DND-41 (cell line): ENCODE measurements at regions not wholly inside any gene's neighbourhood (a gene's known extent, or its start where the extent isn't known, plus 50 kb on each side); places are given as distances from the start of the nearest gene placed in this dataset.

Experiments used
- ATAC-seq: fragments of 200-7000 bp; cut with Tn5 transposase; 3 replicates; pipeline ENCODE4 v1.9.1; 2021; ENCODE audit warnings: low read depth; ENCODE audit not compliant: insufficient read depth
- DNase-seq: peaks from one replicate; pipeline ENCODE4 v3.0.0-alpha.2; 2020
- H2AFZ ChIP-seq: 2 replicates; pipeline ENCODE4 v1.6.0; 2012; ENCODE audit warnings: low read depth, low read length
- H3K27ac ChIP-seq: 2 replicates; pipeline ENCODE4 v1.5.1; 2012; ENCODE audit warnings: low read length, inconsistent platforms
- H3K27me3 ChIP-seq: fragments of 200-600 bp; sonication (generic); 2 replicates; pipeline ENCODE4 v1.6.0; 2012; ENCODE audit warnings: low read length, mild to moderate bottlenecking, inconsistent platforms; ENCODE audit not compliant: insufficient read depth, poor library complexity
- H3K36me3 ChIP-seq: 2 replicates; pipeline ENCODE4 v1.5.1; 2012; ENCODE audit warnings: low read length, inconsistent platforms; ENCODE audit not compliant: insufficient read depth
- H3K4me1 ChIP-seq: 2 replicates; pipeline ENCODE4 v1.5.1; 2012; ENCODE audit warnings: mild to moderate bottlenecking, low read length; ENCODE audit not compliant: insufficient read depth
- H3K4me2 ChIP-seq: 2 replicates; pipeline ENCODE4 v1.6.0; 2012; ENCODE audit warnings: mild to moderate bottlenecking, moderate library complexity, low read length, inconsistent platforms; ENCODE audit not compliant: insufficient read depth
- H3K4me3 ChIP-seq, 2 experiments: fragments of 200-600 bp in 1 of 2; shearing (Covaris generic) in 1 of 2; 2 replicates each; pipeline ENCODE4 v1.5.1; 2012 to 2016; ENCODE audit warnings: inconsistent platforms in 2 of 2, low read length in 2 of 2, mild to moderate bottlenecking in 2 of 2, low read depth in 1 of 2, moderate library complexity in 1 of 2
- H3K79me2 ChIP-seq: 2 replicates; pipeline ENCODE4 v1.6.0; 2012; ENCODE audit warnings: low read length, inconsistent platforms; ENCODE audit not compliant: insufficient read depth
- H3K9ac ChIP-seq: 2 replicates; pipeline ENCODE4 v1.6.0; 2012; ENCODE audit warnings: low read depth, mild to moderate bottlenecking, inconsistent platforms, low read length, moderate library complexity
- H3K9me3 ChIP-seq: 2 replicates; pipeline ENCODE4 v1.5.1; 2012; ENCODE audit warnings: low read length, moderate library complexity, mild to moderate bottlenecking, inconsistent platforms; ENCODE audit not compliant: insufficient read depth, severe bottlenecking
- H4K20me1 ChIP-seq: 2 replicates; pipeline ENCODE4 v1.6.0; 2012; ENCODE audit warnings: low read length; ENCODE audit not compliant: insufficient read depth
- CTCF ChIP-seq: IDR thresholded peaks from 2 replicates; pipeline ENCODE4 v1.5.1; 2012; ENCODE audit warnings: borderline replicate concordance, low read length, moderate library complexity, mild to moderate bottlenecking; ENCODE audit not compliant: poor library complexity, severe bottlenecking; ENCODE audit errors: extremely low read depth
- EZH2 ChIP-seq: IDR thresholded peaks from 3 replicates; pipeline ENCODE4 v1.6.1; 2012; ENCODE audit warnings: borderline replicate concordance, low read depth, mild to moderate bottlenecking, moderate library complexity, low read length, inconsistent platforms; ENCODE audit not compliant: severe bottlenecking

DNA sequence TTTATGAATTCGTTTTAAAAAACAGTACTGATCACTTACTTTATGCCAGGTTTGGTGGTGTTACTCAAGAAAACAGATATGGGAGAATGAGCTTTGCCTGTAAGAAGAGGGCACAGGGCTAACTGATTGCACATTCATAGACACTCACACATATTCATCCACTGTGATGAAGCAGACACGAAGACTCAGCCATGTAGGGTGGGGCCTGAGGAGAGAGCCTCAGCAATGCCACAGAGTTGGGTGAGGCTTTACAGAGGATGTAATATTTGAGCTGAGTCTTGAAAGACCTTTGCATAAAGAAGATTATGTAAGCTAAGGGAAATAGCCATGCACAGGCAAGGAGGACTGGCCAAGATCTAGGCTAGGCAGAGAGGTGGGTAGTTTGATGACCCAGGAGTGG, 472.8 kb downstream of the PSAT1 start:
- no peak for TF ChIP-seq EZH2
- TF ChIP-seq CTCF, result no peak
- Histone ChIP-seq H2AFZ (no peak overlapping the region), H3K4me1 (no peaks in the 10 kb centered on the region), H3K9me3 (no peaks in the 10 kb centered on the region), H3K27ac (no peak overlapping the region), H3K4me3 (no peak overlapping the region), H4K20me1 (no peaks in the 10 kb centered on the region), H3K4me2 (no peak overlapping the region), H3K79me2 (no peaks in the 10 kb centered on the region), H3K27me3 (peaks cover 2% of the 10 kb centered on the region), H3K36me3 (no peaks in the 10 kb centered on the region), H3K9ac (no peak overlapping the region)
- DNase-seq (no peak), ATAC-seq (no peak)

- no peak overlapping the region for H3K9ac ChIP-seq
- DNase-seq (no peak), ATAC-seq (no peak)
- H3K9me3 ChIP-seq, result no peaks in the 10 kb centered on the region
- H3K79me2 ChIP-seq, result no peaks in the 10 kb centered on the region
- H2AFZ ChIP-seq, result no peak overlapping the region
- H3K27me3 ChIP-seq, result no peaks in the 10 kb centered on the region
- no peaks in the 10 kb centered on the region for H3K36me3 ChIP-seq
- no peak overlapping the region for H3K4me2 ChIP-seq
- H3K4me3 ChIP-seq, result no peak overlapping the region
- H3K4me1 ChIP-seq, result no peaks in the 10 kb centered on the region
- no peak overlapping the region for H3K27ac ChIP-seq
- TF ChIP-seq EZH2 (no peak), CTCF (no peak)
- no peaks in the 10 kb centered on the region for H4K20me1 ChIP-seq
Measured at GRCh38 chr9:78775211-78775610, 478.3 kb downstream of the PSAT1 start.

- Histone ChIP-seq H3K27ac (no peak overlapping the region), H3K9ac (no peak overlapping the region), H3K36me3 (no peaks in the 10 kb centered on the region), H2AFZ (no peak overlapping the region), H3K4me2 (no peak overlapping the region), H3K79me2 (no peaks in the 10 kb centered on the region), H3K9me3 (no peaks in the 10 kb centered on the region), H4K20me1 (no peaks in the 10 kb centered on the region), H3K4me1 (no peaks in the 10 kb centered on the region), H3K4me3 (no peak overlapping the region), H3K27me3 (no peaks in the 10 kb centered on the region)
- DNase-seq (no peak), ATAC-seq (no peak)
- no peak for TF ChIP-seq EZH2
- TF ChIP-seq CTCF, result no peak
Measured at GRCh38 chr9:78775696-78776295, 478.9 kb downstream of the PSAT1 start.

DNA sequence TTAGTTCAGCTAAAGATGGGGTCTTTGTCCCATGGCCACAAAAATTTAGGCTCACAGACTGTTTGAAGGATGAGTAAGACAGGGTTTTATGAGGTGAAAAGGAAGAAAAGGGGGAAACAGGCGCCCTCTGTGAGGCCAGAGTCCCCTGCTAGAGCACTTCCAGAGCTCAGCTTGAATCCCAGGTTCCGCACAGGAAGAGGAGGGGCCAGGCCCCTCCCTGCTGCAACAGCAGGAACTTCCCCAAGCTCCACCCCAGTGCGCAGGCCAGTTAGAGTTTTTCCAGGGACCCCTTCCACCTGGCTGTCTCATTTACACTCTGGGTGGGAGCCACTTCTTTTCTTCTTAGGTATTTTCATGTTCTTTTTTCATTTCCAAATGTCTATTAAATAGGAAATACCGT, 480.8 kb downstream of the PSAT1 start:
- no peak for ATAC-seq
- H3K4me3 ChIP-seq, result no peak overlapping the region
- H3K9ac ChIP-seq, result no peak overlapping the region
- H3K27me3 ChIP-seq, result no peaks in the 10 kb centered on the region
- no peak overlapping the region for H3K27ac ChIP-seq
- no peak overlapping the region for H3K4me2 ChIP-seq
- TF ChIP-seq CTCF (no peak), EZH2 (no peak)
- H2AFZ ChIP-seq, result no peak overlapping the region
- no peaks in the 10 kb centered on the region for H3K36me3 ChIP-seq
- no peaks in the 10 kb centered on the region for H3K9me3 ChIP-seq
- H3K79me2 ChIP-seq, result no peaks in the 10 kb centered on the region
- H4K20me1 ChIP-seq, result no peaks in the 10 kb centered on the region
- DNase-seq, result no peak
- H3K4me1 ChIP-seq, result no peaks in the 10 kb centered on the region
